HEK293T (cell line): ENCODE measurements at regions not wholly inside any gene's neighbourhood (a gene's known extent, or its start where the extent isn't known, plus 50 kb on each side); places are given as distances from the start of the nearest gene placed in this dataset.

Source experiments
- BHLHE40 ChIP-seq: fragments of 450-650 bp; IDR thresholded peaks from 2 replicates; pipeline ENCODE4 v1.6.1; 2016; ENCODE audit warnings: mild to moderate bottlenecking, moderate library complexity, borderline replicate concordance
- CTBP1 ChIP-seq: fragments of 450-650 bp; IDR thresholded peaks from 2 replicates; pipeline ENCODE4 v1.6.1; 2016; ENCODE audit warnings: borderline replicate concordance
- ELF4 ChIP-seq: fragments of 450-650 bp; IDR thresholded peaks from 2 replicates; pipeline ENCODE4 v1.6.1; 2017; ENCODE audit warnings: antibody characterized with exemption
- FOXK2 ChIP-seq: fragments of 450-650 bp; IDR thresholded peaks from 2 replicates; pipeline ENCODE4 v1.6.1; 2016; ENCODE audit warnings: mild to moderate bottlenecking
- SP1 ChIP-seq: fragments of 450-650 bp; IDR thresholded peaks from 2 replicates; pipeline ENCODE4 v1.6.1; 2017
- TF ChIP-seq, protein P1 (sequence below): fragments of 450-650 bp; IDR thresholded peaks from 2 replicates; pipeline ENCODE4 v1.6.1; 2016

DNA sequence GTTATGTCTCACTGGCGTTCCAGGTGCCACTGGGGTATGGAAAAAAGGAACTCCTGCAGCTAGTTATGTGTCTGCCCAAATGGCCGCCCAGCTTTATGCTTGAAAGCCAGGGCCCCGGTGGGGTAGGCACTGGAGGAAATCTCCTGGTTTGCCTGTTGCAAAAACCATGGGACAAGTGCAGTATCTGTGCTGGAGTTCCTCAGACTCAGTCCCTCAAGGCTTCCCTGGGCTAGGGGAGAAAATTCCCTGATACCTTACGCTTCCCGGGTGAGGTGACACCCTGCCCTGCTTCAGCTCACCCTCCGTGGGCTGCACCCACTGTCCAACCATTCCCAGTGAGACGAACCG lies 90.3 kb upstream of the CDK6 start:
- TF ChIP-seq, protein P1, sequence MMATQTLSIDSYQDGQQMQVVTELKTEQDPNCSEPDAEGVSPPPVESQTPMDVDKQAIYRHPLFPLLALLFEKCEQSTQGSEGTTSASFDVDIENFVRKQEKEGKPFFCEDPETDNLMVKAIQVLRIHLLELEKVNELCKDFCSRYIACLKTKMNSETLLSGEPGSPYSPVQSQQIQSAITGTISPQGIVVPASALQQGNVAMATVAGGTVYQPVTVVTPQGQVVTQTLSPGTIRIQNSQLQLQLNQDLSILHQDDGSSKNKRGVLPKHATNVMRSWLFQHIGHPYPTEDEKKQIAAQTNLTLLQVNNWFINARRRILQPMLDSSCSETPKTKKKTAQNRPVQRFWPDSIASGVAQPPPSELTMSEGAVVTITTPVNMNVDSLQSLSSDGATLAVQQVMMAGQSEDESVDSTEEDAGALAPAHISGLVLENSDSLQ: no peak
- TF ChIP-seq ELF4: no peak
- no peak for TF ChIP-seq FOXK2
- no peak for TF ChIP-seq SP1
- TF ChIP-seq CTBP1: no peak
- no peak for TF ChIP-seq BHLHE40
